ENCODE measurements at regions not wholly inside any gene's neighbourhood (a gene's known extent, or its start where the extent isn't known, plus 50 kb on each side); places are given as distances from the start of the nearest gene placed in this dataset.

- Histone ChIP-seq H3K4me3 (ENCODE audit: insufficient read length, low read depth) (no peak overlapping the region), H3K4me1 (ENCODE audit: insufficient read depth, insufficient read length) (peaks cover 2% of the 10 kb centered on the region), H3K9me3 (ENCODE audit: insufficient read depth, low read length) (no peaks in the 10 kb centered on the region), H3K27me3 (ENCODE audit: insufficient read depth, insufficient read length) (no peaks in the 10 kb centered on the region), H3K36me3 (ENCODE audit: insufficient read depth, insufficient read length, low read length) (no peaks in the 10 kb centered on the region), H3K9ac (ENCODE audit: insufficient read length, low read depth) (no peak overlapping the region)
- DNase-seq (ENCODE audit: low read depth, low spot score), result no peak
- TF ChIP-seq YY1 (IDR thresholded peaks at IDR 0.05; ENCODE audit: insufficient read depth, insufficient read length) (no peak), ZNF274 (IDR thresholded peaks at IDR 0.05; ENCODE audit: low read depth, low read length) (no peak), SUZ12 (IDR thresholded peaks at IDR 0.05; ENCODE audit: extremely low read depth, insufficient read depth, insufficient read length) (no peak)
Measured at GRCh38 chr12:25692115-25693035, 139.3 kb upstream of the LMNTD1 start.

GRCh38 chr12:25694072-25694471 is 141.0 kb upstream of the LMNTD1 start:
- H3K4me1 ChIP-seq (ENCODE audit: insufficient read depth, insufficient read length), result peaks cover 2% of the 10 kb centered on the region
- no peak overlapping the region for H3K9ac ChIP-seq (ENCODE audit: insufficient read length, low read depth)
- H3K36me3 ChIP-seq (ENCODE audit: insufficient read depth, insufficient read length, low read length), result no peaks in the 10 kb centered on the region
- H3K27me3 ChIP-seq (ENCODE audit: insufficient read depth, insufficient read length), result no peaks in the 10 kb centered on the region
- TF ChIP-seq ZNF274 (IDR thresholded peaks at IDR 0.05; ENCODE audit: low read depth, low read length), result no peak
- TF ChIP-seq SUZ12 (IDR thresholded peaks at IDR 0.05; ENCODE audit: extremely low read depth, insufficient read depth, insufficient read length), result no peak
- TF ChIP-seq YY1 (IDR thresholded peaks at IDR 0.05; ENCODE audit: insufficient read depth, insufficient read length), result no peak
- H3K4me3 ChIP-seq (ENCODE audit: insufficient read length, low read depth), result no peak overlapping the region
- H3K9me3 ChIP-seq (ENCODE audit: insufficient read depth, low read length), result no peaks in the 10 kb centered on the region
- DNase-seq (ENCODE audit: low read depth, low spot score), result no peak

- Histone ChIP-seq H3K9me3 (ENCODE audit: insufficient read depth, low read length) (no peaks in the 10 kb centered on the region), H3K36me3 (ENCODE audit: insufficient read depth, insufficient read length, low read length) (no peaks in the 10 kb centered on the region), H3K27me3 (ENCODE audit: insufficient read depth, insufficient read length) (no peaks in the 10 kb centered on the region), H3K4me1 (ENCODE audit: insufficient read depth, insufficient read length) (peaks cover 2% of the 10 kb centered on the region), H3K4me3 (ENCODE audit: insufficient read length, low read depth) (no peak overlapping the region), H3K9ac (ENCODE audit: insufficient read length, low read depth) (no peak overlapping the region)
- no peak for TF ChIP-seq YY1 (IDR thresholded peaks at IDR 0.05; ENCODE audit: insufficient read depth, insufficient read length)
- no peak for TF ChIP-seq SUZ12 (IDR thresholded peaks at IDR 0.05; ENCODE audit: extremely low read depth, insufficient read depth, insufficient read length)
- no peak for TF ChIP-seq ZNF274 (IDR thresholded peaks at IDR 0.05; ENCODE audit: low read depth, low read length)
- no peak for DNase-seq (ENCODE audit: low read depth, low spot score)
Measured at GRCh38 chr12:25695574-25695973, 142.5 kb upstream of the LMNTD1 start.

GRCh38 chr12:25698772-25699171 is 145.7 kb upstream of the LMNTD1 start:
- no peak for DNase-seq (ENCODE audit: low read depth, low spot score)
- TF ChIP-seq YY1 (IDR thresholded peaks at IDR 0.05; ENCODE audit: insufficient read depth, insufficient read length), result no peak
- no peak for TF ChIP-seq ZNF274 (IDR thresholded peaks at IDR 0.05; ENCODE audit: low read depth, low read length)
- TF ChIP-seq SUZ12 (IDR thresholded peaks at IDR 0.05; ENCODE audit: extremely low read depth, insufficient read depth, insufficient read length), result no peak
- peaks cover 5% of the 10 kb centered on the region; the same call in 1 of the 2 replicates for H3K9me3 ChIP-seq (ENCODE audit: insufficient read depth, low read length)
- H3K9ac ChIP-seq (ENCODE audit: insufficient read length, low read depth), result no peak overlapping the region
- H3K27me3 ChIP-seq (ENCODE audit: insufficient read depth, insufficient read length), result no peaks in the 10 kb centered on the region
- H3K4me3 ChIP-seq (ENCODE audit: insufficient read length, low read depth), result no peak overlapping the region
- no peaks in the 10 kb centered on the region for H3K4me1 ChIP-seq (ENCODE audit: insufficient read depth, insufficient read length)
- H3K36me3 ChIP-seq (ENCODE audit: insufficient read depth, insufficient read length, low read length), result no peaks in the 10 kb centered on the region

- Histone ChIP-seq H3K36me3 (ENCODE audit: insufficient read depth, insufficient read length, low read length) (no peaks in the 10 kb centered on the region), H3K4me3 (ENCODE audit: insufficient read length, low read depth) (no peak overlapping the region), H3K9ac (ENCODE audit: insufficient read length, low read depth) (no peak overlapping the region), H3K4me1 (ENCODE audit: insufficient read depth, insufficient read length) (no peaks in the 10 kb centered on the region), H3K27me3 (ENCODE audit: insufficient read depth, insufficient read length) (no peaks in the 10 kb centered on the region), H3K9me3 (ENCODE audit: insufficient read depth, low read length) (peaks cover 5% of the 10 kb centered on the region; the same call in 1 of the 2 replicates)
- TF ChIP-seq ZNF274 (IDR thresholded peaks at IDR 0.05; ENCODE audit: low read depth, low read length), result no peak
- TF ChIP-seq SUZ12 (IDR thresholded peaks at IDR 0.05; ENCODE audit: extremely low read depth, insufficient read depth, insufficient read length), result no peak
- no peak for TF ChIP-seq YY1 (IDR thresholded peaks at IDR 0.05; ENCODE audit: insufficient read depth, insufficient read length)
- DNase-seq (ENCODE audit: low read depth, low spot score), result no peak
Measured at GRCh38 chr12:25699454-25699853, 146.4 kb upstream of the LMNTD1 start.

GRCh38 chr12:25701290-25701689 is 148.2 kb upstream of the LMNTD1 start:
- Histone ChIP-seq H3K9me3 (ENCODE audit: insufficient read depth, low read length) (peaks cover 10% of the 10 kb centered on the region), H3K27me3 (ENCODE audit: insufficient read depth, insufficient read length) (no peaks in the 10 kb centered on the region), H3K4me1 (ENCODE audit: insufficient read depth, insufficient read length) (no peaks in the 10 kb centered on the region), H3K4me3 (ENCODE audit: insufficient read length, low read depth) (no peak overlapping the region), H3K36me3 (ENCODE audit: insufficient read depth, insufficient read length, low read length) (no peaks in the 10 kb centered on the region), H3K9ac (ENCODE audit: insufficient read length, low read depth) (no peak overlapping the region)
- no peak for DNase-seq (ENCODE audit: low read depth, low spot score)
- no peak for TF ChIP-seq SUZ12 (IDR thresholded peaks at IDR 0.05; ENCODE audit: extremely low read depth, insufficient read depth, insufficient read length)
- TF ChIP-seq YY1 (IDR thresholded peaks at IDR 0.05; ENCODE audit: insufficient read depth, insufficient read length), result no peak
- TF ChIP-seq ZNF274 (IDR thresholded peaks at IDR 0.05; ENCODE audit: low read depth, low read length), result no peak

- Histone ChIP-seq H3K9ac (ENCODE audit: insufficient read length, low read depth) (no peak overlapping the region), H3K27me3 (ENCODE audit: insufficient read depth, insufficient read length) (no peaks in the 10 kb centered on the region), H3K36me3 (ENCODE audit: insufficient read depth, insufficient read length, low read length) (no peaks in the 10 kb centered on the region), H3K4me3 (ENCODE audit: insufficient read length, low read depth) (no peak overlapping the region), H3K9me3 (ENCODE audit: insufficient read depth, low read length) (peaks cover 22% of the 10 kb centered on the region), H3K4me1 (ENCODE audit: insufficient read depth, insufficient read length) (no peaks in the 10 kb centered on the region)
- no peak for DNase-seq (ENCODE audit: low read depth, low spot score)
- TF ChIP-seq SUZ12 (IDR thresholded peaks at IDR 0.05; ENCODE audit: extremely low read depth, insufficient read depth, insufficient read length) (no peak), YY1 (IDR thresholded peaks at IDR 0.05; ENCODE audit: insufficient read depth, insufficient read length) (no peak), ZNF274 (IDR thresholded peaks at IDR 0.05; ENCODE audit: low read depth, low read length) (no peak)
Measured at GRCh38 chr12:25702553-25702952, 149.5 kb upstream of the LMNTD1 start.
